ENCODE measurements at regions not wholly inside any gene's neighbourhood (a gene's known extent, or its start where the extent isn't known, plus 50 kb on each side); places are given as distances from the start of the nearest gene placed in this dataset.

GRCh38 chr10:88138319-88138848, 275.0 kb downstream of the PTEN start:
- intact Hi-C loops (cut with micrococcal nuclease; ENCODE audit: unreplicated experiment) = no loop called here
- no peak for TF ChIP-seq CTCF (IDR thresholded peaks at IDR 0.05; ENCODE audit: unreplicated experiment)
- Mint-ChIP-seq H3K36me3 (ENCODE audit: insufficient read depth, unreplicated experiment) (no peaks in the 10 kb centered on the region), H3K9me3 (ENCODE audit: low read depth, unreplicated experiment) (peaks cover 3% of the 10 kb centered on the region), H3K27ac (ENCODE audit: unreplicated experiment) (no peak overlapping the region), H3K27me3 (ENCODE audit: unreplicated experiment) (no peaks in the 10 kb centered on the region), H3K4me3 (ENCODE audit: low read depth, unreplicated experiment) (no peak overlapping the region), H3K4me1 (ENCODE audit: low read depth, unreplicated experiment) (no peaks in the 10 kb centered on the region)
- no TSS peak for BruUV-seq (replicated peaks)
- no peak for DNase-seq
- CTCF ChIA-PET = no interaction called here

- no peak for DNase-seq
- Mint-ChIP-seq H3K9me3 (ENCODE audit: low read depth, unreplicated experiment) (no peaks in the 10 kb centered on the region), H3K36me3 (ENCODE audit: insufficient read depth, unreplicated experiment) (no peaks in the 10 kb centered on the region), H3K27ac (ENCODE audit: unreplicated experiment) (no peak overlapping the region), H3K4me1 (ENCODE audit: low read depth, unreplicated experiment) (no peaks in the 10 kb centered on the region), H3K4me3 (ENCODE audit: low read depth, unreplicated experiment) (no peak overlapping the region), H3K27me3 (ENCODE audit: unreplicated experiment) (no peaks in the 10 kb centered on the region)
- intact Hi-C loops (cut with micrococcal nuclease; ENCODE audit: unreplicated experiment) = no loop called here
- no peak for TF ChIP-seq CTCF (IDR thresholded peaks at IDR 0.05; ENCODE audit: unreplicated experiment)
- CTCF ChIA-PET = no interaction called here
- BruUV-seq (replicated peaks) = no TSS peak
Observed at GRCh38 chr10:88147000-88147798, 283.8 kb downstream of the PTEN start.

- no peak for TF ChIP-seq CTCF (IDR thresholded peaks at IDR 0.05; ENCODE audit: unreplicated experiment)
- peaks cover 10% of the 10 kb centered on the region for H3K4me1 Mint-ChIP-seq (ENCODE audit: low read depth, unreplicated experiment)
- CTCF ChIA-PET = no interaction called here
- no TSS peak for BruUV-seq (replicated peaks)
- H3K9me3 Mint-ChIP-seq (ENCODE audit: low read depth, unreplicated experiment) = peaks cover 3% of the 10 kb centered on the region
- no peaks in the 10 kb centered on the region for H3K36me3 Mint-ChIP-seq (ENCODE audit: insufficient read depth, unreplicated experiment)
- H3K27ac Mint-ChIP-seq (ENCODE audit: unreplicated experiment) = no peak overlapping the region
- DNase-seq = no peak
- H3K4me3 Mint-ChIP-seq (ENCODE audit: low read depth, unreplicated experiment) = no peak overlapping the region
- no peaks in the 10 kb centered on the region for H3K27me3 Mint-ChIP-seq (ENCODE audit: unreplicated experiment)
- intact Hi-C loops (cut with micrococcal nuclease; ENCODE audit: unreplicated experiment) = no loop called here
Observed at GRCh38 chr10:88149906-88150305, 286.5 kb downstream of the PTEN start.

- H3K27ac Mint-ChIP-seq (ENCODE audit: unreplicated experiment) = no peak overlapping the region
Observed at GRCh38 chr10:88150339-88150738, 286.9 kb downstream of the PTEN start.

More at GRCh38 chr10:88150339-88150738, 286.9 kb downstream of the PTEN start:
- Mint-ChIP-seq H3K4me1 (ENCODE audit: low read depth, unreplicated experiment) (peaks cover 10% of the 10 kb centered on the region), H3K4me3 (ENCODE audit: low read depth, unreplicated experiment) (no peak overlapping the region), H3K9me3 (ENCODE audit: low read depth, unreplicated experiment) (peaks cover 3% of the 10 kb centered on the region), H3K36me3 (ENCODE audit: insufficient read depth, unreplicated experiment) (no peaks in the 10 kb centered on the region), H3K27me3 (ENCODE audit: unreplicated experiment) (no peaks in the 10 kb centered on the region)
- no peak for DNase-seq
- BruUV-seq (replicated peaks) = no TSS peak
- intact Hi-C loops (cut with micrococcal nuclease; ENCODE audit: unreplicated experiment) = no loop called here
- CTCF ChIA-PET = no interaction called here
- no peak for TF ChIP-seq CTCF (IDR thresholded peaks at IDR 0.05; ENCODE audit: unreplicated experiment)

Measured in Calu3 (cell line).